GM12878 (cell line): ENCODE measurements at regions not wholly inside any gene's neighbourhood (a gene's known extent, or its start where the extent isn't known, plus 50 kb on each side); places are given as distances from the start of the nearest gene placed in this dataset.

Source experiments
- ATF7 ChIP-seq: fragments of 450-650 bp; IDR thresholded peaks from 2 replicates; pipeline ENCODE4 v1.6.1; 2016; ENCODE audit warnings: low read depth, mild to moderate bottlenecking
- ETV6 ChIP-seq, 2 experiments: fragments of 450-650 bp in 1 of 2; IDR thresholded peaks in 1 of 2; conservative IDR thresholded peaks in 1 of 2; 2 replicates each; pipeline ENCODE4 v1.6.1; 2014; ENCODE audit warnings: antibody characterized with exemption in 1 of 2, borderline replicate concordance in 1 of 2, low read depth in 1 of 2, mild to moderate bottlenecking in 1 of 2, moderate library complexity in 1 of 2
- GABPA ChIP-seq: IDR thresholded peaks from 2 replicates; pipeline ENCODE4 v1.6.1; 2014; ENCODE audit warnings: antibody characterized with exemption, low read depth, mild to moderate bottlenecking, inconsistent platforms
- MEF2A ChIP-seq: IDR thresholded peaks from 2 replicates; pipeline ENCODE4 v1.6.1; 2011; ENCODE audit warnings: low read depth, mild to moderate bottlenecking, low read length, moderate library complexity; ENCODE audit not compliant: insufficient read depth
- MEF2B ChIP-seq: fragments of 450-650 bp; IDR thresholded peaks from 2 replicates; pipeline ENCODE4 v1.6.1; 2018; ENCODE audit warnings: mild to moderate bottlenecking, moderate library complexity; ENCODE audit not compliant: partially characterized antibody, poor library complexity, severe bottlenecking
- MTA2 ChIP-seq: fragments of 450-650 bp; IDR thresholded peaks from 2 replicates; pipeline ENCODE4 v1.6.1; 2016; ENCODE audit warnings: low read depth, mild to moderate bottlenecking, moderate library complexity
- RAD21 ChIP-seq: IDR thresholded peaks from 2 replicates; pipeline ENCODE4 v1.6.1; 2011; ENCODE audit warnings: mild to moderate bottlenecking, low read depth, low read length, moderate library complexity; ENCODE audit not compliant: insufficient read depth
- RELB ChIP-seq: fragments of 450-650 bp; IDR thresholded peaks from 2 replicates; pipeline ENCODE4 v1.6.1; 2017; ENCODE audit warnings: low read depth, mild to moderate bottlenecking, moderate library complexity
- SPI1 ChIP-seq: IDR thresholded peaks from 2 replicates; pipeline ENCODE4 v1.6.1; 2011; ENCODE audit warnings: low read depth, mild to moderate bottlenecking, low read length, moderate library complexity, borderline replicate concordance; ENCODE audit not compliant: insufficient read depth
- SREBF2 ChIP-seq: IDR thresholded peaks from 2 replicates; pipeline ENCODE4 v1.6.1; 2012; ENCODE audit warnings: mild to moderate bottlenecking, low read length
- ZNF217 ChIP-seq: fragments of 450-650 bp; IDR thresholded peaks from 2 replicates; pipeline ENCODE4 v1.6.1; 2017; ENCODE audit warnings: antibody characterized with exemption, mild to moderate bottlenecking
- TF ChIP-seq, protein P1 (sequence below), 3 experiments: IDR thresholded peaks in 2 of 3; conservative IDR thresholded peaks in 1 of 3; 2 replicates each; pipeline ENCODE4 v1.5.1; 2011; ENCODE audit warnings: low read depth in 3 of 3, low read length in 3 of 3, mild to moderate bottlenecking in 3 of 3, control low read depth in 2 of 3, moderate library complexity in 2 of 3, inconsistent platforms in 1 of 3, mixed read lengths in 1 of 3; ENCODE audit not compliant: control insufficient read depth in 2 of 3, insufficient read depth in 1 of 3; ENCODE audit errors: extremely low read depth in 1 of 3

- TF ChIP-seq, protein P1, sequence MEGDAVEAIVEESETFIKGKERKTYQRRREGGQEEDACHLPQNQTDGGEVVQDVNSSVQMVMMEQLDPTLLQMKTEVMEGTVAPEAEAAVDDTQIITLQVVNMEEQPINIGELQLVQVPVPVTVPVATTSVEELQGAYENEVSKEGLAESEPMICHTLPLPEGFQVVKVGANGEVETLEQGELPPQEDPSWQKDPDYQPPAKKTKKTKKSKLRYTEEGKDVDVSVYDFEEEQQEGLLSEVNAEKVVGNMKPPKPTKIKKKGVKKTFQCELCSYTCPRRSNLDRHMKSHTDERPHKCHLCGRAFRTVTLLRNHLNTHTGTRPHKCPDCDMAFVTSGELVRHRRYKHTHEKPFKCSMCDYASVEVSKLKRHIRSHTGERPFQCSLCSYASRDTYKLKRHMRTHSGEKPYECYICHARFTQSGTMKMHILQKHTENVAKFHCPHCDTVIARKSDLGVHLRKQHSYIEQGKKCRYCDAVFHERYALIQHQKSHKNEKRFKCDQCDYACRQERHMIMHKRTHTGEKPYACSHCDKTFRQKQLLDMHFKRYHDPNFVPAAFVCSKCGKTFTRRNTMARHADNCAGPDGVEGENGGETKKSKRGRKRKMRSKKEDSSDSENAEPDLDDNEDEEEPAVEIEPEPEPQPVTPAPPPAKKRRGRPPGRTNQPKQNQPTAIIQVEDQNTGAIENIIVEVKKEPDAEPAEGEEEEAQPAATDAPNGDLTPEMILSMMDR (IDR thresholded peaks at IDR 0.05 in 2 of 3, conservative IDR thresholded peaks at IDR 0.05 in 1 of 3; ENCODE audit: control insufficient read depth in 2 of 3, extremely low read depth in 1 of 3, insufficient read depth in 1 of 3, low read depth in 3 of 3, low read length in 3 of 3): no peak
- TF ChIP-seq RELB (no peak), SPI1 (no peak), MEF2A (no peak), SREBF2 (no peak), MTA2 (no peak), MEF2B (no peak), GABPA (no peak), RAD21 (no peak), ZNF217 (no peak), ATF7 (no peak), ETV6 (conservative IDR thresholded peaks at IDR 0.05 in 1 of 2, IDR thresholded peaks at IDR 0.05 in 1 of 2; ENCODE audit: borderline replicate concordance in 1 of 2, low read depth in 1 of 2) (no peak)
Measured at GRCh38 chr7:11946794-11947193, 114.8 kb upstream of the THSD7A start (continued).
